Right renal cortex interstitium (tissue), 3 donors: ENCODE measurements at regions not wholly inside any gene's neighbourhood (a gene's known extent, or its start where the extent isn't known, plus 50 kb on each side); places are given as distances from the start of the nearest gene placed in this dataset.

Source experiments
- DNase-seq, 3 donors: peaks; one replicate each; pipeline ENCODE4 v3.0.0-alpha.2; 2013; ENCODE audit warnings: low read depth in 3 of 3, low spot score in 2 of 3

DNA sequence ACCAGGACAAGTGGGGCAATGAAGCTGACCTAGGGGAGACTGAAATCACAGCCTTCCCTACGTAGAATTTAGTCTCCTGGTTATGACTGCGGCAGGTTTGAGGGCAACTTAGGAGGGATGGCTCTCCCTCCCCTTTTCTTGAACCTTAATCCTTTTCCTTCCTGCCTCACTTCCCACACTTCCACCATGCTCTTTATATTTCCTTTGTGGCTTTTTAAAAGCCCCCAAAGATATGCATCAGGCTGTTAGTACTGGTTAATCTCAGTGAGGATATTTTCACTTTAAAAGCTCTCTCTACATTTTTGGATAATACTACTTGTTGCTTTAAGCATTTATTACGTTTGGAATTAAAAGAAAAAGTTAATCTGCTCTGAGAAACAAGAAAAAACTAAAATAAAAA is 339.2 kb downstream of the SOX2 start:
- no peak for DNase-seq

GRCh38 chr3:182052332-182052731 is 340.6 kb downstream of the SOX2 start:
- DNase-seq: no peak

- DNase-seq: no peak
Measured at GRCh38 chr3:182052757-182053156, 341.0 kb downstream of the SOX2 start.

DNA sequence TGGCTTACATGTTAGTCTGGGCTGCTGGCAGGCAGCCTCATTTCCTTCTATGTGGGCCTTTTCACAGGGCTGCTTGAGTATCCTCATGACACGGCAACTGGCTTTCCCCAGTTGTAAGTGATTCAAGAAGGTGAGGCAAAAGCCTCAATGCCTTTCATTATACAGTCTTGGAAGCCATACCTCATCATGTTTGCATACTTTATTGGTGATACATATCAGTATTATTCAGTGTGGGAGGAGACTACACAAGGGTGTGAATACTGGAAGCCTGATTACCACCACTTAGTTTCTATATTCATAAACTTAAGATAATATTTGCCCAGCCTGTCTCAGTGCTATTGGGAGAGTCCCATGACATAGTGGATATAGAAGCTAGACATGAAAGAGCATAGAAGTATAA is 346.8 kb downstream of the SOX2 start:
- DNase-seq: no peak

DNA sequence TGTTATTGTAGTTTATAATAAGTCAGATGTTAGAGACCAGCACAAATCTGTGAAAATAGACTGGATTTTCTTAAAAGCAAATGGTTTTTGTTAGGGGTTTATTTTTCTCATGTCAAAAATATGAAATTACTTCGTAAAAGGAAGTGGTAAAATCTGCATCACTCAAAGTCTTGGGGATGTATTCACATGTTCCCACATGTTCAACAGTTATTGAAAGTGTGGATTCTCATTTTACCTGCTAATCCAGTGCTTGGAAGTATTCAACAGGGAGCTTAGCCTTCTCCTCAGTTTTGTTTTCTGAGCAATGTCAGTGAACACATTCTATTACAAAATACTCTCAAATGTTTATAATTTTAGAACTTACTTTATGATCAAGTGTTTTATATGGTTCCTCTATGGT is 352.0 kb downstream of the SOX2 start:
- DNase-seq: no peak

- no peak for DNase-seq
Measured at GRCh38 chr3:182067423-182067822, 355.7 kb downstream of the SOX2 start.

- DNase-seq: no peak
Measured at GRCh38 chr3:182078316-182078715, 366.6 kb downstream of the SOX2 start.

DNA sequence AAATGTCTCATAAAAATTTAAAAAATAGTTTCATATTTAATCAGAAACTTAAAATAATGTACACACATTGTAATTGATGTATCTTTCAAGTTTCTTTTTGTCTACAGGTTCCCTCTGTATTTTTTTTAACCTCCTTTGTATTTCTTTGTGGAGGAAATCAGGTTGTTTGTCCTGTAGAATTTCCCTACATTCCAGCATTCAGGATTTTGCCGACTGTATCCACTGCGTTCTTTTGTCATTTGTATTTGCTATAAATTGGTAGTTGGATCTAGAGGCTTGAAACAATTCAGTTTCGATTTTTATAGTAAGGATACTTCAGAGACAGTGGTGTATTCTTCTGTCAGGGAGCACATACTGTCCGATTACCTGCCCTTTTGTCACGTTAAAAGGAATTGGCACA is 367.2 kb downstream of the SOX2 start:
- no peak for DNase-seq

GRCh38 chr3:182081096-182081495 is 369.4 kb downstream of the SOX2 start:
- DNase-seq: no peak

GRCh38 chr3:182083112-182083511 is 371.4 kb downstream of the SOX2 start:
- DNase-seq: no peak

GRCh38 chr3:182092662-182093262 is 381.0 kb downstream of the SOX2 start:
- no peak for DNase-seq

GRCh38 chr3:182094321-182094720 is 382.6 kb downstream of the SOX2 start:
- no peak for DNase-seq

DNA sequence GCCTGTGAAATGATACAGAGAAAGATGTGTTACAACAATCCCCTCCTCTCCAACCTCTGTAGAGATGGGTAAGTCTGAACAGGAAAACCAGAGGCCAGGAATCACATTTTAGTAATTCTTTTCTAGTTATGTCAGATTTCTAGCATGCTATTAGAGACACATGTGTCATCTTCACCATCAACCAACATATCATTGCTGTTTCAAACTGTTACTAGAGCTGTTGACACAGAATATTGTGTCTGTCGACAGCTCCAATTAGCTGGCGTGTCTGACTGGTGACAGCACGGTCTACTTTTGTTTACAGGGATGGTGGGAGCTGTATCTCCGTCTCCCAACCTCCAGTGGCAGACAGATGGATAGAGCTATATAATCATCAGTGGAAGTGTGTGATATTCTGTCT is 393.2 kb downstream of the SOX2 start:
- no peak for DNase-seq

GRCh38 chr3:182105875-182106274 is 394.1 kb downstream of the SOX2 start:
- no peak for DNase-seq

DNA sequence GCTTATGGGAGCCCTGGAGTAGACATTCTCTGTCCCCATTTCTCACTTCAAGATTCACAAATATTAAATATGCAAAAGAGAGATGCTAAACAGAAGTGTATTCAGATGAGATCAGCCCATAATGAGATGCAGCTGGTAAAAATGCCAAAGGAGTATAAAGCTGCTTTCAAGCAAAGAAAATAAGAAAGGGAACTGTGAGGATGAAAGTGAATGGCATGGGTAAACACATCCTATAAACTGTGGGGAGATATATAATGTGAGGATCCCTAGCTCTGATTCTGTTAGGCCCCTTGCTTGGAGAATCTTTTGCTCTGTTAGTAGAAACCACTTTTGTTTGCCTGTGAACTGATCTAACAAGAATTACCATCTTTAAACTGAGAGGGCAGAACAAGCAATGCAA is 396.6 kb downstream of the SOX2 start:
- DNase-seq: no peak

DNA sequence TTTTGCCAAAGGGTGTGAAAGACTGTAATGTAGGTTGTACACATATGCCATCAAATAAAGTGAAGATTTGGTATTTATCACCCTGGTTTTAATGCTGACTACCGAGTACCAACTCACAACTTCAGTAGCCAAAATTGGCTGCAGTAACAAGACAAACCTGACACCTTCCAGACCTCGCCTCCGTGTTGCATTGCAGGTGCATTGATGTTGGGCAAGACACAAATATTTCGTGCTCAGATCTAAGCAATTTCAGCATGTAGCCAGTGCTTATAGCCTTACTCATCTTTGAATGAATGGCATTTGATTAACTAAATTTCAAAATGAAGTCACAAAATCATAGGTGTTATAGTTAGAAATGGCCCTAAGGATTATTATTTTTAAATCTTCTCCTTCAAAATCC is 400.2 kb downstream of the SOX2 start:
- no peak for DNase-seq

DNA sequence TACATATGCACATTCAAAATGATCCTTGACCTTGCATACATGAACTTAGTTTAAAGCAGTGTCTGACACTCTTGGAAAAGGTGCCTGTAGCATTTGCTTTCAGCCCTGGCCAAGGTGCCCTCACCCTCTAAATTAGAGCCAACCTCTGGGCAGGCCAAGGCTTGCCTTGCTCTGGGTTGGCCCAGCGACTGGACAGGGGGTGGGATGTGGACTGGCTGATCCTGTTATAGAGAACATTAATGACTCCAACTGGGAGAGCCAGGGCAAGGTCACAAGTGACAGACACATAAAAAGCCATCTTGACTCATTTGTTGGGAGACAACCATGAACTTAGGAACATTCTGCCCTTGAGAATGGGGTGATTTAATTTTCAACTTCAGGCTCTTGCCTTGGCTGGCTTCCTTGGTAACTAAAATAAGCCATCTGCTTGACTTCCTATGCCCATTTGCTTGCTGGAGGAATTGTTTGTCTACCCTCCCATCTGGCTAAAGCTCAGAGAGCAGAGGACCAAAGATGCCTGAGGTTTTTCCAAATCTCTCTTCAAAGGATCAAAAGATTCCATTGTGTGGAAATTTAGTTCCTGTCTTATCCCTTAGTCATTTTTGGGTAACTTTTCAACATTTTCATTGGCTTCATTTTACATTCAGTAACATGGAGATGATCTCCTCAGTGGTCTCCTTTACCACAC is 403.7 kb downstream of the SOX2 start:
- DNase-seq: no peak

- DNase-seq: no peak
Measured at GRCh38 chr3:182116386-182116785, 404.7 kb downstream of the SOX2 start.

DNA sequence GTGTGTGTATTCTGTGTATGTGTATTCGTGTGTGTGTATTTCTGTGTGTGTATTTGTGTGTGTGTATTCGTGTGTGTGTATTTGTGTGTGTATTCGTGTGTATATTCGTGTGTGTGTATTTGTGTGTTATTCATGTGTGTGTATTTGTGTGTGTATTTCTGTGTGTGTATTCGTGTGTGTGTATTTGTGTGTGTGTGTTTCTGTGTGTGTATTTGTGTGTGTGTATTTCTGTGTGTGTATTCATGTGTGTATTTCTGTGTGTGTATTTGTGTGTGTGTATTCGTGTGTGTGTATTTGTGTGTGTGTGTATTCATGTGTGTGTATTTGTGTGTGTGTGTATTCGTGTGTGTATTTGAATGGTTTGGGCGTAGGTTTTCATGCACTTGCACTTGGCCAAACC is 405.4 kb downstream of the SOX2 start:
- no peak for DNase-seq

DNA sequence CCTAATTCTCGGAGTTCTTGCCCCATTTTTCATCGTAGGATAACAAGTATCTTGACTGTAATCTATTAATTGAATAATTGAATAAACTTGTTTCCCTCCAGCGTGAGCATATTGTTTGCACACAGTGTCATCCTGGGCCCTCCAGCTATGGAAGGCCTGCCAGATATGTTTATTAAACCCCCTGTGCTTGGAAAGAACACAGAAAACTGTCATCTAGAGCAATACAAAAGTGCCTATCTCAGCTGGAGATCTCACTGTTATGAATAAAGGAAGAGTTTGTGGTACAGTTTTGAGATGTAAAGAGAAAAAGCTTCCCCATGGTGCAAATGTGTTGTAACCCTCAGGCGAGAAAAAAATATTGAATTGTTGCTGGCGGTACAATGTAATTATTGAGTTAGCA is 405.9 kb downstream of the SOX2 start:
- no peak for DNase-seq

DNA sequence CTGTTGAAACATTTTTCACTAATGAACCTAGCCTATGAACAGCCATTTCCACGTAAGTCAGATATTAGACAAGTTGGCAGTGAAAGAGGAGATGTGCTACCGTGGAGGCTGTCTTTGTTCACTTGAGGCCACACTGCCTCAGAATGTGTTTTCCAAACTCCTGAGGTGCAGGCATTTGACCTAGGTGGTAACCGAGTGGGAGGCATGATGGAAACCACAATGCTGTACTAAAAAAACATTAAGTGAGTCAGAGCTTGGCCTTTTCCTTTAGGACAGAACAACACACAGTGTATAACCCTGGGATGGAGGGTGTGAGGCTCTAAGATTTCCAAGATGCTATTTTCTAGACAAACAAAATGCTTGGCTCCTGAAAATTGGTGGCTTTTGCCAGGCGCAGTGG is 406.3 kb downstream of the SOX2 start:
- DNase-seq: no peak

- DNase-seq: no peak
Measured at GRCh38 chr3:182121401-182121800, 409.7 kb downstream of the SOX2 start.

GRCh38 chr3:182122779-182123178 is 411.1 kb downstream of the SOX2 start:
- DNase-seq: no peak
